Spleen (tissue), 11 donors: ENCODE measurements at regions not wholly inside any gene's neighbourhood (a gene's known extent, or its start where the extent isn't known, plus 50 kb on each side); places are given as distances from the start of the nearest gene placed in this dataset.

Experiments used
- DNase-seq: peaks from one replicate; pipeline ENCODE4 v3.0.0-alpha.2; 2020
- H3K27ac ChIP-seq, 8 donors: fragments of 200-600 bp; sonication (generic) in 7 of 8; 1 replicate in 4 of 8; 2 replicates in 4 of 8; pipeline versions ENCODE4 v1.5.0 to v1.8.0; 2016 to 2021; ENCODE audit warnings: inconsistent platforms in 4 of 8, mild to moderate bottlenecking in 4 of 8, moderate library complexity in 1 of 8
- H3K27me3 ChIP-seq, 7 donors: fragments of 200-600 bp; sonication (generic) in 6 of 7; replicated peaks in 1 of 7; 1 replicate in 4 of 7; 2 replicates in 3 of 7; pipeline versions ENCODE4 v1.5.0 to v1.8.0; 2016 to 2021; ENCODE audit warnings: inconsistent platforms in 3 of 7, mild to moderate bottlenecking in 1 of 7
- H3K36me3 ChIP-seq, 6 donors: fragments of 200-600 bp; sonication (generic) in 5 of 6; 1 replicate in 4 of 6; 2 replicates in 2 of 6; pipeline versions ENCODE4 v1.5.0 to v1.8.0; 2016 to 2021; ENCODE audit warnings: inconsistent platforms in 2 of 6
- H3K4me1 ChIP-seq, 6 donors: fragments of 200-600 bp; sonication (generic) in 5 of 6; 1 replicate in 3 of 6; 2 replicates in 3 of 6; pipeline versions ENCODE4 v1.5.0 to v1.8.0; 2016 to 2021; ENCODE audit warnings: inconsistent platforms in 3 of 6
- H3K4me3 ChIP-seq, 8 donors: fragments of 200-600 bp; sonication (generic) in 7 of 8; 1 replicate in 4 of 8; 2 replicates in 4 of 8; pipeline versions ENCODE4 v1.5.0 to v1.8.0; 2016 to 2021; ENCODE audit warnings: inconsistent platforms in 4 of 8, mild to moderate bottlenecking in 4 of 8, moderate library complexity in 2 of 8
- H3K9me3 ChIP-seq, 8 donors: fragments of 200-600 bp; sonication (generic) in 7 of 8; 1 replicate in 4 of 8; 2 replicates in 4 of 8; pipeline versions ENCODE4 v1.5.0 to v1.8.0; 2016 to 2021; ENCODE audit warnings: inconsistent platforms in 4 of 8
- CTCF ChIP-seq, 11 experiments: fragments of 200-600 bp in 7 of 11; fragments of 450-650 bp in 4 of 11; sonication (generic) in 4 of 11; IDR thresholded peaks in 8 of 11; conservative IDR thresholded peaks in 3 of 11; 1 replicate in 7 of 11; 2 replicates in 4 of 11; pipeline versions ENCODE4 v1.4.0 to v1.8.0; 2016 to 2021; ENCODE audit warnings: antibody characterized with exemption in 11 of 11, inconsistent platforms in 4 of 11, mild to moderate bottlenecking in 1 of 11
- POLR2A ChIP-seq, 3 donors: fragments of 450-650 bp; IDR thresholded peaks; one replicate each; pipeline ENCODE4 v1.5.1; 2017; ENCODE audit warnings: antibody characterized with exemption in 3 of 3, mild to moderate bottlenecking in 1 of 3
- POLR2AphosphoS5 ChIP-seq, 3 donors: sonication (generic); formaldehyde crosslinking; IDR thresholded peaks; one replicate each; pipeline ENCODE4 v1.5.1; 2017; ENCODE audit warnings: antibody characterized with exemption in 3 of 3
- WGBS, 5 donors: extraction: QIAGEN DNeasy Blood & Tissue Kit in 3 of 5; methylation state at CpG; one replicate each; pipeline versions ENCODE4 v1.1.5 to v1.1.7; 2013 to 2018; 5-methylcytosine and 5-hydroxymethylcytosine counted together
- intact Hi-C: fragments of 100-400 bp; cut with DNase I; formaldehyde crosslinking; loops from one replicate; pipeline ENCODE4 v1.15.0; 2023; ENCODE audit warnings: low total_unique reads
- donor health status: healthy with polysubstance abuse.
- donor health status: DM: no; HTN: no; CAD: no; lungs with moderate emphysema.
- donor health status: DM: no; HTN: no; CAD: no.
- donor health status: Bipolar disorder and iron deficiency.
- donor health status: healthy.
- donor health status: DM: no; HTN: no; CAD: no.
- donor health status: DM: yes; HTN: yes; CAD: no.

DNA sequence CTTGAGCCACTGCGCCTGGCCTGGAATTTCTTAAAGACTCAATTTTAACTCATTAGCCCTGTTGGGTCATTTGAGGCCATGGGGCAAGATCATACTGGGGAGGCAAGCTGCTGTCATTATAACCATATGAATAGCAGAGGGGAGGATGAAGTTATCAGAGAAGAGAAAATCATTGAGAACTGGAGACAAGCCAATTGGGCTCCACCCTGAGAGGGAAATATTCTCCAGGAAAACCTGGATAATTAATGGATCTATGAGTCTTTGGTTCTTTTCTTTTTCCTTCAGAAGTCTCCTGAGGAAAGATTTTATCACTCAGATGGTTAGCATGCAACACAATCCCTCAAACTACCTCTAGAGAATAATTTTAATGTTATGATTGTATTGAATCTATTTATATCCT lies 569.6 kb upstream of the TUSC1 start:
- no peaks in the 10 kb centered on the region for H3K27me3 ChIP-seq
- H3K36me3 ChIP-seq, result no peaks in the 10 kb centered on the region
- TF ChIP-seq CTCF (IDR thresholded peaks at IDR 0.05 in 8 of 11, conservative IDR thresholded peaks at IDR 0.05 in 3 of 11) (no peak), POLR2A (IDR thresholded peaks at IDR 0.05) (no peak), POLR2AphosphoS5 (IDR thresholded peaks at IDR 0.05) (no peak)
- WGBS, 5 donors, result 62 to 90% (median 84%) methylated on average over 1 of the region's 1 CpG
- DNase-seq, result no peak
- peaks cover 0 to 16% (median 8%) of the 10 kb centered on the region in 8 donors for H3K9me3 ChIP-seq
- no peak overlapping the region for H3K4me3 ChIP-seq
- no peak overlapping the region for H3K27ac ChIP-seq
- intact Hi-C loops, result no loop called here
- H3K4me1 ChIP-seq, result no peaks in the 10 kb centered on the region

- no peaks in the 10 kb centered on the region for H3K36me3 ChIP-seq
- no peaks in the 10 kb centered on the region for H3K27me3 ChIP-seq
- no peak overlapping the region for H3K27ac ChIP-seq
- TF ChIP-seq POLR2A (IDR thresholded peaks at IDR 0.05) (no peak), POLR2AphosphoS5 (IDR thresholded peaks at IDR 0.05) (no peak), CTCF (IDR thresholded peaks at IDR 0.05 in 8 of 11, conservative IDR thresholded peaks at IDR 0.05 in 3 of 11) (no peak)
- H3K4me3 ChIP-seq, result no peak overlapping the region
- 75 to 94% (median 91%) methylated on average over 1 of the region's 1 CpG for WGBS, 5 donors
- H3K4me1 ChIP-seq, result no peaks in the 10 kb centered on the region
- no peak for DNase-seq
- intact Hi-C loops, result no loop called here
- peaks cover 0 to 11% (median 2%) of the 10 kb centered on the region in 8 donors for H3K9me3 ChIP-seq
Observed at GRCh38 chr9:26244661-26245451, 566.6 kb upstream of the TUSC1 start.

DNA sequence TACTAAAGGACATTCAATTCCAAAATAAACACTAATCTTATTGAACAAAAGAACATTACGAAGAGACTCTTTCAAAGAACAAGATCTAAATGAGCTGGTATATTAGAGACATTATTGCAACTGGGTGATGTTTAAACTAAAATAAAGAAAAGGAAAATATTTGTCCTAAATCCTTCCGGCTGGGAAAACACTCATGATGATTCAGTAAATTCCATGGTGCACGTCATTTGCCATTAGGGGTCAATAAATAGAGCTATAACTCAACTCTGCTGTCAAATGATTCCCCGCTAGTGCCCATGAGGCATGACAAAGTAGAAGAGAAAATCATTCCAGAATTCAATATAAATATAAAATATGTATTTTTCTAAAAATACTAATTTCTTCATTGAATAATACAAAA lies 565.5 kb upstream of the TUSC1 start:
- Histone ChIP-seq H3K27me3 (no peaks in the 10 kb centered on the region), H3K4me1 (no peaks in the 10 kb centered on the region), H3K36me3 (no peaks in the 10 kb centered on the region), H3K27ac (no peak overlapping the region), H3K4me3 (no peak overlapping the region), H3K9me3 (peaks cover 0 to 3% (median 0%) of the 10 kb centered on the region in 8 donors)
- TF ChIP-seq CTCF (IDR thresholded peaks at IDR 0.05 in 8 of 11, conservative IDR thresholded peaks at IDR 0.05 in 3 of 11) (no peak), POLR2A (IDR thresholded peaks at IDR 0.05) (no peak), POLR2AphosphoS5 (IDR thresholded peaks at IDR 0.05) (no peak)
- intact Hi-C loops, result no loop called here
- no peak for DNase-seq
- WGBS, 5 donors, result 76 to 92% (median 80%) methylated on average over 4 of the region's 4 CpGs

DNA sequence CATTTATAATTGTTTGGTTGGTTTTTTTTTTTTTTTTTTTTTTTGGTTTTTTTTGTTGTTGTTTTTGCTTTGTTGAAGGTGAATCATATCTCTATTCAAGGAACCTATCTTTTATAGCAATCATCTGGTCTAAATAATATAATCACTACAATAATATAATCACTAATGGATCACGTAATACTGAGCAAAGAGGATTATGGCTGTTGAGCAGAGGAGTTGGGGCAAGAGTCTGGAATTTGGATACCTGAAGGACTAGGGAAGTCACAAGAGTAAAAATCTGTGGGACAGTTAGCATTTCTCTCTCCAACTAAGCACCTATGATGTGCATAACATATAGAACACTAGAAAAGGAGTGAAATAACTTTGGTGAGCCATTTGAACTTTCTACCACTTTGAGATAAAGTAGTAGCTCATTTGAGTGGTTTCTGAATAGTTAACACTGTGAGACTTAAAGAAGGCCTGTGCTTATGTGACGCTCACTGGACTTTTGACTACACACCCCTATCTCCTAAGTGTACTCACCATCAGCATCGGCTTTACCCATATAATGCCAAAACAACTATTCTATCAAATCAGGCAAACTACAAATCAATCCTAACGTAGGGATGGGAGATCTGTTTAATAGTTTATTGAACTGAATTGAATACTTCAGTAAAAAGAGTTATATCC lies 564.9 kb upstream of the TUSC1 start:
- no peak for TF ChIP-seq POLR2AphosphoS5 (IDR thresholded peaks at IDR 0.05)
- no peak for TF ChIP-seq POLR2A (IDR thresholded peaks at IDR 0.05)
- no peak for TF ChIP-seq CTCF (IDR thresholded peaks at IDR 0.05 in 8 of 11, conservative IDR thresholded peaks at IDR 0.05 in 3 of 11)
- intact Hi-C loops, result no loop called here
- no peaks in the 10 kb centered on the region for H3K27me3 ChIP-seq
- no peaks in the 10 kb centered on the region for H3K36me3 ChIP-seq
- WGBS, 5 donors, result 73 to 87% (median 79%) methylated on average over 4 of the region's 4 CpGs
- no peaks in the 10 kb centered on the region for H3K4me1 ChIP-seq
- H3K9me3 ChIP-seq, result no peaks in the 10 kb centered on the region
- DNase-seq, result no peak
- no peak overlapping the region for H3K27ac ChIP-seq
- H3K4me3 ChIP-seq, result no peak overlapping the region
